IMR-90 (cell line): ENCODE measurements at regions not wholly inside any gene's neighbourhood (a gene's known extent, or its start where the extent isn't known, plus 50 kb on each side); places are given as distances from the start of the nearest gene placed in this dataset.

Experiments used
- ATAC-seq: fragments of 200-7000 bp; cut with Tn5 transposase; 2 replicates; pipeline ENCODE4 v1.9.1; 2020; ENCODE audit warnings: low read depth, mild to moderate bottlenecking, moderate library complexity
- BruUV-seq: library from RNA; stranded (reverse); fragments of 400-500 nt; replicated peaks from 2 replicates; lab custom pipeline; 2021; lab: Mats Ljungman, UMichigan
- CTCF ChIA-PET: fragments of 300-600 bp; formaldehyde crosslinking; extraction: SDS; loops from one replicate; lab custom pipeline; 2021; ENCODE audit warnings: antibody characterized with exemption; lab: Yijun Ruan, JAX
- POLR2A ChIA-PET: fragments of 300-600 bp; sonication (Branson Sonifier 250); formaldehyde crosslinking; loops from one replicate; lab custom pipeline; 2022; ENCODE audit warnings: antibody characterized with exemption; ENCODE audit not compliant: unreplicated experiment; lab: Charles Lee
- DNase-seq: peaks from one replicate; pipeline ENCODE4 v3.0.0; 2013
- H2AFZ ChIP-seq: replicated peaks from 2 replicates; pipeline ENCODE3; 2013; ENCODE audit warnings: low read length, mild to moderate bottlenecking; ENCODE audit not compliant: poor library complexity
- H2AK5ac ChIP-seq: 2 replicates; pipeline ENCODE4 v1.6.1; 2013; ENCODE audit warnings: low read depth, low read length, inconsistent platforms
- H2AK9ac ChIP-seq: replicated peaks from 2 replicates; pipeline ENCODE3; 2013; ENCODE audit warnings: mild to moderate bottlenecking, low read depth, low read length, moderate library complexity; ENCODE audit not compliant: poor library complexity
- H2BK120ac ChIP-seq: 2 replicates; pipeline ENCODE4 v1.6.1; 2013; ENCODE audit warnings: low read depth, low read length, inconsistent platforms
- H2BK15ac ChIP-seq: 3 replicates; pipeline ENCODE4 v1.6.1; 2013; ENCODE audit warnings: low read depth, low read length, inconsistent platforms
- H2BK20ac ChIP-seq: 2 replicates; pipeline ENCODE4 v1.6.1; 2013; ENCODE audit warnings: low read depth, mild to moderate bottlenecking, inconsistent platforms, low read length, moderate library complexity
- H2BK5ac ChIP-seq: 2 replicates; pipeline ENCODE4 v1.6.1; 2013; ENCODE audit warnings: mild to moderate bottlenecking, low read depth, low read length, inconsistent platforms; ENCODE audit not compliant: poor library complexity, severe bottlenecking
- H3K14ac ChIP-seq: replicated peaks from 2 replicates; pipeline ENCODE4 v1.6.1; 2013; ENCODE audit warnings: low read depth, low read length, inconsistent platforms
- H3K18ac ChIP-seq: 2 replicates; pipeline ENCODE4 v1.6.1; 2013; ENCODE audit warnings: low read depth, low read length, control low read depth
- H3K23ac ChIP-seq: 2 replicates; pipeline ENCODE4 v1.6.1; 2013; ENCODE audit warnings: low read depth, low read length, inconsistent platforms
- H3K27ac ChIP-seq: 2 replicates; pipeline ENCODE4 v1.5.1; 2013; ENCODE audit warnings: mild to moderate bottlenecking, control low read depth, low read length; ENCODE audit not compliant: insufficient read depth
- H3K27me3 ChIP-seq: 2 replicates; pipeline ENCODE4 v1.6.1; 2013; ENCODE audit warnings: low read length; ENCODE audit not compliant: control insufficient read depth, insufficient read depth
- H3K36me3 ChIP-seq: 2 replicates; pipeline ENCODE4 v1.6.1; 2013; ENCODE audit warnings: low read length, mixed read lengths; ENCODE audit not compliant: control insufficient read depth, insufficient read depth
- H3K4ac ChIP-seq: 2 replicates; pipeline ENCODE4 v1.6.1; 2013; ENCODE audit warnings: low read depth, low read length, inconsistent platforms
- H3K4me1 ChIP-seq: 2 replicates; pipeline ENCODE4 v1.6.1; 2013; ENCODE audit warnings: low read length, mixed read lengths; ENCODE audit not compliant: control insufficient read depth, insufficient read depth
- H3K4me2 ChIP-seq: 2 replicates; pipeline ENCODE4 v1.6.1; 2013; ENCODE audit warnings: low read depth, mild to moderate bottlenecking, control low read depth, low read length, moderate library complexity
- H3K4me3 ChIP-seq: 2 replicates; pipeline ENCODE4 v1.5.1; 2013; ENCODE audit warnings: low read depth, mild to moderate bottlenecking, control low read depth, low read length, moderate library complexity; ENCODE audit not compliant: insufficient read depth
- H3K56ac ChIP-seq: 2 replicates; pipeline ENCODE4 v1.6.1; 2013; ENCODE audit warnings: low read length, inconsistent platforms; ENCODE audit not compliant: insufficient read depth; ENCODE audit errors: extremely low read depth
- H3K79me1 ChIP-seq, 2 experiments: 2 replicates each; pipeline ENCODE4 v1.6.1; 2013; ENCODE audit warnings: low read length in 2 of 2, inconsistent platforms in 1 of 2, low read depth in 1 of 2
- H3K9ac ChIP-seq: 2 replicates; pipeline ENCODE4 v1.6.1; 2013; ENCODE audit warnings: low read depth, low read length, control low read depth
- H3K9me1 ChIP-seq: 2 replicates; pipeline ENCODE4 v1.6.1; 2013; ENCODE audit warnings: low read length, inconsistent platforms; ENCODE audit not compliant: insufficient read depth
- H3K9me3 ChIP-seq: 2 replicates; pipeline ENCODE4 v1.6.1; 2013; ENCODE audit warnings: low read length; ENCODE audit not compliant: control insufficient read depth, insufficient read depth
- H4K20me1 ChIP-seq: 2 replicates; pipeline ENCODE4 v1.6.1; 2013; ENCODE audit warnings: low read length, inconsistent platforms; ENCODE audit not compliant: insufficient read depth
- H4K5ac ChIP-seq: 2 replicates; pipeline ENCODE4 v1.6.1; 2013; ENCODE audit warnings: mild to moderate bottlenecking, low read depth, low read length, control low read depth
- H4K8ac ChIP-seq, 2 experiments: 2 replicates each; pipeline ENCODE4 v1.6.1; 2013; ENCODE audit warnings: low read depth in 2 of 2, low read length in 2 of 2, control low read depth in 1 of 2, inconsistent platforms in 1 of 2
- H4K91ac ChIP-seq: 2 replicates; pipeline ENCODE4 v1.6.1; 2013; ENCODE audit warnings: low read depth, low read length, inconsistent platforms; ENCODE audit not compliant: insufficient read depth
- BHLHE40 ChIP-seq: fragments of 150-350 bp; IDR thresholded peaks from 2 replicates; pipeline ENCODE4 v1.6.1; 2016; ENCODE audit warnings: mild to moderate bottlenecking, low read depth, low read length
- CEBPB ChIP-seq: IDR thresholded peaks from 2 replicates; pipeline ENCODE4 v1.6.1; 2012; ENCODE audit warnings: low read depth, low read length, improper control_type of control experiment
- CHD1 ChIP-seq: IDR thresholded peaks from 2 replicates; pipeline ENCODE4 v1.6.1; 2012; ENCODE audit warnings: low read depth, low read length, improper control_type of control experiment
- MXI1 ChIP-seq: IDR thresholded peaks from 2 replicates; pipeline ENCODE4 v1.6.1; 2012; ENCODE audit warnings: low read depth, mild to moderate bottlenecking, low read length, moderate library complexity, borderline replicate concordance
- NFE2L2 ChIP-seq: fragments of 150-350 bp; IDR thresholded peaks from 2 replicates; pipeline ENCODE4 v1.6.1; 2016; ENCODE audit warnings: low read depth, mild to moderate bottlenecking, low read length
- POLR2A ChIP-seq: IDR thresholded peaks from 2 replicates; pipeline ENCODE4 v1.6.1; 2012; ENCODE audit warnings: mild to moderate bottlenecking, low read depth, low read length
- RAD21 ChIP-seq: IDR thresholded peaks from 2 replicates; pipeline ENCODE4 v1.6.1; 2012; ENCODE audit warnings: low read length, improper control_type of control experiment
- RFX5 ChIP-seq: IDR thresholded peaks from 2 replicates; pipeline ENCODE4 v1.8.0; 2012; ENCODE audit warnings: low read depth, mild to moderate bottlenecking, low read length, moderate library complexity
- WGBS, 2 experiments: methylation state at CpG; one replicate each; pipeline versions ENCODE4 v1.1.5 to v1.1.7; 2013; ENCODE audit warnings: missing lambda C conversion rate in 2 of 2; ENCODE audit not compliant: insufficient read length in 1 of 2; ENCODE audit errors: extremely low coverage in 2 of 2; 5-methylcytosine and 5-hydroxymethylcytosine counted together
- dilution Hi-C: fragments of 300-500 bp; cut with HindIII; formaldehyde crosslinking; loops from one replicate; pipeline ENCODE4 v1.14.3; 2018; ENCODE audit warnings: low sequenced_read_pairs; ENCODE audit not compliant: unreplicated experiment
- in situ Hi-C: fragments of 300-500 bp; cut with MboI; formaldehyde crosslinking; loops from 3 replicates; pipeline ENCODE4 v1.14.3; 2019; ENCODE audit warnings: low sequenced_read_pairs, inconsistent platforms, mixed read lengths
- intact Hi-C: fragments of 100-400 bp; cut with micrococcal nuclease; formaldehyde crosslinking; loops from 2 replicates; pipeline ENCODE4 v1.10.0; 2022
- TF ChIP-seq, protein P1 (sequence below): conservative IDR thresholded peaks from 2 replicates; pipeline ENCODE4 v1.5.1; 2012; ENCODE audit warnings: mild to moderate bottlenecking, low read depth, low read length, improper control_type of control experiment
- TF ChIP-seq, protein P2 (sequence below): fragments of 150-350 bp; IDR thresholded peaks from 2 replicates; pipeline ENCODE4 v1.6.1; 2016; ENCODE audit warnings: low read depth, mild to moderate bottlenecking, low read length, moderate library complexity, borderline replicate concordance

DNA sequence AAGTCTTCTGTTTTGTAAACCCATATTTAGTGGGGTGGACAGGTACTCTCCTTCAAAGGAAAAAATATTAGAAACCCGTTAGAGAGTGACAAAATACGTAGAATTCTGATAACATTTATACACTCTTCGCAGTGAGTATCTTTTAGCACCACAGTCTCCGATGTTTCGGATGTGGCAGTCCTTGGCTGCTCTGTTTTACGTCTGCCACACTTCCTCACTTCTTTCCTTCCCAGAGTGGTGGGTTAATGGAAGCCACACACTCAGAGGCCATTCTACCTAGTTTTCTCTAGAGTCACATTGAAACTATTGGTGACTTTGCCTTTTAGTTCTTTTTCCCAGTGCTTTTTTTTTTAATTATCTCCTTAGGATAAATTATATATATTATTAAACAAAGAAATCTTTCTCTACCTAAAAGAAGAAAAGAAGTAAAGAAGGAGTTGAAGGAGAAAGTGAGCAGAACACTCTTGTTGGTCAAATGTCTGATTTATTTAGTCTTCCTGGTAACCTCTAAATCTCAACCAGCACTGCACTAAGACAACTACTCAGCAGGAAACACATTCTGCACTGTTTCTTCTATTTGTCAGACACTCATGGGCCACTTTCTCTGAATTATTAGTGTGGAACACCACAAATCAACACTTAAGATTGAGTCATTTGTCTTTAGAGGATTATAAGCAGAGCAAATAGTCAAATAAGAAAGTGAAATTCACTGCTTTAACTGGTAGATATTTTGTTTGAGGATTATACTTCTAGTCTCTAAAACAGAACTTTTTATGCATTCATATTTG, 451.3 kb upstream of the TMEFF2 start:
- no peak overlapping the region for H3K18ac ChIP-seq
- no peaks in the 10 kb centered on the region for H3K27me3 ChIP-seq
- in situ Hi-C loops (no loop called here), intact Hi-C loops (no loop called here), dilution Hi-C loops (no loop called here)
- H3K9me1 ChIP-seq, result no peaks in the 10 kb centered on the region
- H3K4me1 ChIP-seq, result no peaks in the 10 kb centered on the region
- H3K4ac ChIP-seq, result no peak overlapping the region
- H2BK20ac ChIP-seq, result no peak overlapping the region
- no peaks in the 10 kb centered on the region for H4K20me1 ChIP-seq
- BruUV-seq, result no TSS peak
- H4K8ac ChIP-seq, result no peak overlapping the region
- no peak for ATAC-seq
- H3K4me3 ChIP-seq, result no peak overlapping the region
- no peak overlapping the region for H3K14ac ChIP-seq
- no peak overlapping the region for H2AK9ac ChIP-seq
- no peak overlapping the region for H2AK5ac ChIP-seq
- TF ChIP-seq, protein P1, sequence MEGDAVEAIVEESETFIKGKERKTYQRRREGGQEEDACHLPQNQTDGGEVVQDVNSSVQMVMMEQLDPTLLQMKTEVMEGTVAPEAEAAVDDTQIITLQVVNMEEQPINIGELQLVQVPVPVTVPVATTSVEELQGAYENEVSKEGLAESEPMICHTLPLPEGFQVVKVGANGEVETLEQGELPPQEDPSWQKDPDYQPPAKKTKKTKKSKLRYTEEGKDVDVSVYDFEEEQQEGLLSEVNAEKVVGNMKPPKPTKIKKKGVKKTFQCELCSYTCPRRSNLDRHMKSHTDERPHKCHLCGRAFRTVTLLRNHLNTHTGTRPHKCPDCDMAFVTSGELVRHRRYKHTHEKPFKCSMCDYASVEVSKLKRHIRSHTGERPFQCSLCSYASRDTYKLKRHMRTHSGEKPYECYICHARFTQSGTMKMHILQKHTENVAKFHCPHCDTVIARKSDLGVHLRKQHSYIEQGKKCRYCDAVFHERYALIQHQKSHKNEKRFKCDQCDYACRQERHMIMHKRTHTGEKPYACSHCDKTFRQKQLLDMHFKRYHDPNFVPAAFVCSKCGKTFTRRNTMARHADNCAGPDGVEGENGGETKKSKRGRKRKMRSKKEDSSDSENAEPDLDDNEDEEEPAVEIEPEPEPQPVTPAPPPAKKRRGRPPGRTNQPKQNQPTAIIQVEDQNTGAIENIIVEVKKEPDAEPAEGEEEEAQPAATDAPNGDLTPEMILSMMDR, result no peak
- TF ChIP-seq BHLHE40 (no peak), MXI1 (no peak), POLR2A (no peak), CEBPB (no peak), RAD21 (no peak), NFE2L2 (no peak), RFX5 (no peak), CHD1 (no peak)
- TF ChIP-seq, protein P2, sequence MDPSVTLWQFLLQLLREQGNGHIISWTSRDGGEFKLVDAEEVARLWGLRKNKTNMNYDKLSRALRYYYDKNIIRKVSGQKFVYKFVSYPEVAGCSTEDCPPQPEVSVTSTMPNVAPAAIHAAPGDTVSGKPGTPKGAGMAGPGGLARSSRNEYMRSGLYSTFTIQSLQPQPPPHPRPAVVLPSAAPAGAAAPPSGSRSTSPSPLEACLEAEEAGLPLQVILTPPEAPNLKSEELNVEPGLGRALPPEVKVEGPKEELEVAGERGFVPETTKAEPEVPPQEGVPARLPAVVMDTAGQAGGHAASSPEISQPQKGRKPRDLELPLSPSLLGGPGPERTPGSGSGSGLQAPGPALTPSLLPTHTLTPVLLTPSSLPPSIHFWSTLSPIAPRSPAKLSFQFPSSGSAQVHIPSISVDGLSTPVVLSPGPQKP, result no peak
- no peak overlapping the region for H4K91ac ChIP-seq
- ChIA-PET CTCF (no interaction called here), POLR2A (no interaction called here)
- 0% methylated on average over 1 of the region's 6 CpGs; no CpG with 5 or more reads in 1 of the 2 experiments for WGBS, 2 experiments
- no peak overlapping the region for H3K27ac ChIP-seq
- no peak overlapping the region for H3K4me2 ChIP-seq
- H3K9ac ChIP-seq, result no peak overlapping the region
- DNase-seq, result no peak
- H3K56ac ChIP-seq, result no peak overlapping the region
- no peaks in the 10 kb centered on the region for H3K36me3 ChIP-seq
- no peaks in the 10 kb centered on the region for H3K79me1 ChIP-seq
- no peak overlapping the region for H2BK5ac ChIP-seq
- no peak overlapping the region for H4K5ac ChIP-seq
- no peak overlapping the region for H3K23ac ChIP-seq
- H2BK120ac ChIP-seq, result no peak overlapping the region
- H2AFZ ChIP-seq, result no peak overlapping the region
- H2BK15ac ChIP-seq, result no peak overlapping the region
- H3K9me3 ChIP-seq, result no peaks in the 10 kb centered on the region; the same call in 1 of the 2 replicates
